Right lobe of liver (tissue), 4 donors: ENCODE measurements at regions not wholly inside any gene's neighbourhood (a gene's known extent, or its start where the extent isn't known, plus 50 kb on each side); places are given as distances from the start of the nearest gene placed in this dataset.

Experiments used
- POLR2A ChIP-seq: fragments of 450-650 bp; IDR thresholded peaks from one replicate; pipeline ENCODE4 v1.6.1; 2017; ENCODE audit warnings: antibody characterized with exemption, mild to moderate bottlenecking
- TF ChIP-seq, protein P1 (sequence below), 4 donors: fragments of 200-600 bp in 3 of 4; fragments of 450-650 bp in 1 of 4; IDR thresholded peaks; one replicate each; pipeline versions ENCODE4 v1.5.1 to v1.8.0; 2016 to 2022; ENCODE audit warnings: antibody characterized with exemption in 4 of 4, mild to moderate bottlenecking in 2 of 4
- donor health status: DM: no; HTN: no; CAD: no.
- donor health status: DM: no; HTN: no; CAD: no.
- donor health status: DM: no; HTN: yes; CAD: no.

DNA sequence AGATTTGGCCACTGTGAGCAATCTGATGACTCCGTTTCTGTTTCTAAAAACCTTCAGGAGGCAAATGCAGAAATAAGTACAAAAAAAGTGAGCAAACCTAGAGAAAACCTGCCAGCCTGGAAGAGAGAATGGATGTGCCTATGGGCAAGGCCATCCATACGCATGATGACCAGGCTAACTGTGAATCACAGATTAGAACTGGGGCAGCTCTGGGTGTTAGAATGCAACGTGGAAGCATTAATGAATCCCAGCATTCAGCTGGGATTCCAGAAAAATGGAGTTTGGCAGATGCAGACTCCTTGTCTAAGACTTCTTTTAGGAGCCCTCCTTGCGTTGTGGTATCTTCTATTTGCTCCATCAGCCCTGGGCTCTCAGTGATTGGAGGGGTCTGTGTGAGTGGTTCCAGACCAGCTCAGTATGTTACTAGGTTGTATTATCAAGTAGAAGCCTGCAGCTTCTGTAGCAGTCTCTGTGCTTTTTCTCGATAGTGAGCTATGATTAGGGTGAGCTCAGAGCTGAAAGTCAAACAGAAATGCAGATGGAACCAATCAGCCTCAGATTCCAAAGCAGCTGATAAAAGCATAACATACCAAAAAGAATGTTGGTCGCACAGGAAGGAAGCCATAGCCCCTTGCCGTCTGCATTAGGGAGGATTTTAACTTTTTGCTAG lies 154.0 kb downstream of the PSMG1 start:
- TF ChIP-seq, protein P1, sequence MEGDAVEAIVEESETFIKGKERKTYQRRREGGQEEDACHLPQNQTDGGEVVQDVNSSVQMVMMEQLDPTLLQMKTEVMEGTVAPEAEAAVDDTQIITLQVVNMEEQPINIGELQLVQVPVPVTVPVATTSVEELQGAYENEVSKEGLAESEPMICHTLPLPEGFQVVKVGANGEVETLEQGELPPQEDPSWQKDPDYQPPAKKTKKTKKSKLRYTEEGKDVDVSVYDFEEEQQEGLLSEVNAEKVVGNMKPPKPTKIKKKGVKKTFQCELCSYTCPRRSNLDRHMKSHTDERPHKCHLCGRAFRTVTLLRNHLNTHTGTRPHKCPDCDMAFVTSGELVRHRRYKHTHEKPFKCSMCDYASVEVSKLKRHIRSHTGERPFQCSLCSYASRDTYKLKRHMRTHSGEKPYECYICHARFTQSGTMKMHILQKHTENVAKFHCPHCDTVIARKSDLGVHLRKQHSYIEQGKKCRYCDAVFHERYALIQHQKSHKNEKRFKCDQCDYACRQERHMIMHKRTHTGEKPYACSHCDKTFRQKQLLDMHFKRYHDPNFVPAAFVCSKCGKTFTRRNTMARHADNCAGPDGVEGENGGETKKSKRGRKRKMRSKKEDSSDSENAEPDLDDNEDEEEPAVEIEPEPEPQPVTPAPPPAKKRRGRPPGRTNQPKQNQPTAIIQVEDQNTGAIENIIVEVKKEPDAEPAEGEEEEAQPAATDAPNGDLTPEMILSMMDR (IDR thresholded peaks at IDR 0.05), result no peak
- TF ChIP-seq POLR2A, result no peak
